GM21786 (cell line): ENCODE measurements at regions not wholly inside any gene's neighbourhood (a gene's known extent, or its start where the extent isn't known, plus 50 kb on each side); places are given as distances from the start of the nearest gene placed in this dataset.
"Not testable (repeated sequence)": the region's sequence is repeated elsewhere in the genome, so short reads cannot be mapped to it uniquely, and the experiment has no call there.

ENCODE experiments used
- ATAC-seq: cut with Tn5 transposase; IDR thresholded peaks from one replicate; pipeline ENCODE4 v1.9.1; 2021; ENCODE audit not compliant: unreplicated experiment

DNA sequence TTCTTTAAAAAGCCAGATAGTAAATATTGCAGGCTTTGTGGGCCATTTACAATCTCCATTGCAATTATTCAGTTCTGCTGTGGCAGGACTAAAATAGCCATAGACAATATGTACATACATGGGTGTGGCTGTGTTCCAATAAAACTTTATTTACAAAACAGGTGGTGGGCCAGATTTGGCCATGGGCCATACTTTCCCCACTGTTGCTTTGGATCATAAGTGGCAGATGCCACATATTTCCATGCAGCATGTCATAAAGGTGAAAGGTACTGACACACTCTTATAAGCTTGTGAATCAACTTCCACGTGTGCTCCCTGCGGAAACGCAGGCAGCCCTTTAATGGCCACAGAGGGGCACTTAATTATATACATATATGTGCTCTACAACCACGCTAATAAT is 244.4 kb upstream of the FOXN3 start:
- ATAC-seq, result no peak

DNA sequence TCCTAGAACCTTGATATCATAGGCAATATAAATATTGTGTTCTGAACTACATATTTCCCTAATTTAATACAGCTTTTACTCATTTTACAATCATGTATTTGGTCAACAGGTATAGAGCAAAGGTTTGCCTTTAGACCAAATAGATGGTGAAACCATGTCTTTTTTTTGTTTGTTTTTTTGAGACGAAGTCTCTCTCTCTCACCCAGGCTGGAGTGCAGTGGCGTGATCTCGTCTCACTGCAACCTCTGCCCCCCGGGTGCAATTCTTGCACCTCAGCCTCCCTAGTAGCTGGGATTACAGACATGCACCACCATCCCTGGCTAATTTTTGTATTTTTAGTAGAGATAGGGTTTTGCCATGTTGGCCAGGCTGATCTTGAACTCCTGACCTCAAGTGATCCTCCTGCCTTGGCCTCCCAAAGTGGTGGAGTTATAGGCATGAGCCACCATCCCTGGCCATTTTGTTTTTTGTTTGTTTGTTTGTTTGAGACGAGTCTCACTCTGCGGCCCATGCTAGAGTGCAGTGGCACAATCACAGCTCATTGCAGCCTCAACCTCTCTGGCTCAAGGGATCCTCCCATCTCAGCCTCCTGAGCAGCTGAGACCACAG is 243.7 kb upstream of the FOXN3 start:
- ATAC-seq, result not testable (repeated sequence)

- ATAC-seq, result no peak
These were observed 243.1 kb upstream of the FOXN3 start for GRCh38 chr14:89660166-89660565.

GRCh38 chr14:89658977-89659670 is 242.1 kb upstream of the FOXN3 start:
- ATAC-seq, result no peak

- ATAC-seq, result no peak
These were observed 240.0 kb upstream of the FOXN3 start for GRCh38 chr14:89657014-89657413.

DNA sequence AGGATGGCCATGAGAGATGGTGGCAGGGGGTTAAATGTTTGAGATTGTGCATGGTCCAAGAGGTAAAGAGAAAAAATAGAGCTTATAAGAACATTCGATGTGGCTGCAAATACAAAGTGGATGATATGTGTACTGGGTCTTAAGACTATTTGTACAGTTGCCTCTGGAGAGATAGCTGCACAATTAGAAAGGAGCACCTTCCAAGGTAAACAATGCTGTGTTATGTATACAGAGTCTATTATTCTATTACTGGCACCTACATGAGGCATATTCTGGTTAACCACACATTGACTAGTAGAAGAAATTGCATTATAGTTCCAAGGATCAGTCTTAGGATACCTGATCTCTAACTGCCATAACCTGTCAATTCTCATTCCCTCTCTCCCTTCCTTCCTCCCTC is 238.0 kb upstream of the FOXN3 start:
- no peak for ATAC-seq

DNA sequence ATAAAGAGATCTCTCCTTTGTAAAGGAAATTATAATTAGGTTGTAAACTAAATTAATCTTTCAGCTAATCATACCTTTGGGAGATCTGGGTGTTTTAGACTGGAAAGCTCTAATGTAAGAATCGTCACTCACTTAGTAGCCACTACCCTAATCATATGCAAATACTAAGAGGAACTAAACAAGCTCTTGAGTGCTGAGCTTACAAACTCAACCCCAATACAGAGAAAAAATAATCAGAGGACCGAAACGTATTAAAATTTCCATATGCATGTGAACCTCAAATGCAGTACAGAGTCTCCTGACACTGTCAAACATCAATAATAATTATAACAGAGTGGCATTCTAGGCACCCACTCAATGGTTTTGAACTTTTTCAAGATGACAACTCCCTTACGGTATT is 235.3 kb upstream of the FOXN3 start:
- no peak for ATAC-seq

DNA sequence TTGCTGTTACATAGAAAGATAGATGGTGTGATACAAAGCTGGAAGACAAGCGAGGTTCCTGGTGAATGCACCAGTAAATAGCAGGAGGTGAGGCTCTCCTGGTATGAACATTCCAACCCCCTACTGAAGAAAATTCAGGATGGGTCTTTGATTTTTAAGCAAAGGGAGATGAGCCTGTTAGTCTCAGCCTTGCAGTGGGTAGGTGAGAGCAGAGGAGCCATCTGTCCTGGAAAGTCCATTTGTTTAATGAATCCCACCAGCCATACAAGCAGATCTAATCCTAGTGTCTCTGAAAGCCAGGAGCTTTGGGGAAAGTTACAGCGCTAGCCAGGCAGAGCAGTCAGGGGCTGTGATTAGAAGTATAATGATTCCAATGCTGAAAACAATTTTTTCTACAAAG is 234.8 kb upstream of the FOXN3 start:
- no peak for ATAC-seq

GRCh38 chr14:89650077-89650978 is 233.3 kb upstream of the FOXN3 start:
- ATAC-seq, result no peak

DNA sequence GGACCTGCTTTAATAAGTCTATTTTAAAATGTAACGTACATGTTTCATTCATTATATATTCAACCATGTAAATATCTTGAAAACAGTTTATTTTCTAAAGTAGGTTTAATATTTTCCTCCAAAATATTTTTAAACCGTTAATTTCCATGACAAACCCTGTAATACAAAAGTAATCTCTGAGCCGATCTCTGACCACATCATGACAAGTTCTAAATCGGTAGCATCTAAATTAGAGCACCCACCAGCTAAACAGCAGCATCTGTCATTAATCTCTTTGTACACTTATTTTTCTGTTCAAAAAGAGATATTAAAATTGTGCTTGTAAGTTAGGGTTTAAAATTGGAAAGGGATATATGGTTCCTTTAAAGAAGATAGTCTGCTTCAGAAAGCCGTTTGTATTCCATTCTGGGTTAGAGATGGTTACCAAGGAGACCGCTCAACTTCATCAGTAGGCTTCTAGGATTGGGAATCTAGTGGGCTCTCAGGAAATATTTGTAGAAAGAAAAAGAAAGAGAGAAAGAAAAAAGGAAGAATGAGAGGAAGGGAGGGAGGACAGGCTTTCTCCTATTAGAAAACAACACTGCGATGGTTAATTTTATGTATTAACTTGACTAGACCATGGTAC is 232.5 kb upstream of the FOXN3 start:
- ATAC-seq, result no peak

DNA sequence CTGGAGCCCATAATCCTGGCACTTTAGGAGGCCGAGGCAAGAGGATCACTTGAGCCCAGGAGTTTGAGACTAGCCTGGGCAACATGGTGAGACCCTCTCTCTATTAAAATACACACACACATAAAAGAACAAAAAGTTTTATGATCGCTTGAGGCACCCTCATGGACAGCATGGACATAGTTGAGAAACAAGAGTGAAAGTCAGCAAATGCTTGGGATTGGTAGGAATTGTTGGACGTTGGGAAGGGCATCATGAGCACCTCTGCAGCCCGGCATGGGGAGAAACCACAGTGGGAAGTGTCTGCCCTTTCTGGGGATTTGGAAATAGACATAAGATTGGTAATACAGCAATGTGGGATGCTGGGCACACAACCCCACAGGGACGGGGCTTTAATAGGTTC is 231.9 kb upstream of the FOXN3 start:
- no peak for ATAC-seq

GRCh38 chr14:89648510-89648909 is 231.5 kb upstream of the FOXN3 start:
- ATAC-seq, result no peak

- ATAC-seq, result no peak
These were observed 229.9 kb upstream of the FOXN3 start for GRCh38 chr14:89646971-89647370.

GRCh38 chr14:89644641-89645040 is 227.6 kb upstream of the FOXN3 start:
- no peak for ATAC-seq

DNA sequence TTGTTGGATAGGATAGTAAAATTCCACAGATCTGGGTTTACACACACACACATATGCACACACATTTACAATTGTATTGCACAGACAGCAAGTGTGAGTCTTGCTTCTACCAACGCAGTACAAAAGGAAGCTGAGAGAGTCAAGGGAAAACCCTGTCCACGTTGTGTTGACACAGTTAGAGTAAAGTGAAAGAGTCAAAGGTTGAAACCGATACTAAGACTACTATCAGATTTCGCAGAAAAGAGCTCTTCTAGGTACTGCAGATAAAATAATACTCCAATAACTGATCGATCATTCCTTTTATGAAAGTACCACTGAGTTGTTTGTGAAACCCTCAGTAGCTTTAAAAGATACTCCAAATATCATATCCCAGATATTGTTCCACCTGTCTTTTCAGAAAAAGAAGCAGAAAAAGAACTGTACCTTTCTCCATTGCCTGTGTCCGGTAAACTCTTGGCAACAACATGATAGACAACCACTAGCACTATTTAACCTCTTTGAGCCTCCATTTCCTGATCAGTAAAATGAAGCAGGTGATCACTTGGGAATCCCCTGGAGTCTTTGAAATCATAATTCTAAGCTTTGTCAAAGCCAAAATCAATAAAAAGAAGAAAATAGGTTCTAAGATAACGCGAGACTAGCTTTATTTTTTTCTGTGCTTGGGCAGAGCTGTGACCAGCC is 224.6 kb upstream of the FOXN3 start:
- peak; percentile 100 for ATAC-seq

- no peak for ATAC-seq
These were observed 223.1 kb upstream of the FOXN3 start for GRCh38 chr14:89640141-89640540.

GRCh38 chr14:89639687-89640086 is 222.7 kb upstream of the FOXN3 start:
- ATAC-seq, result no peak

- no peak for ATAC-seq
These were observed 221.9 kb upstream of the FOXN3 start for GRCh38 chr14:89638891-89639290.

DNA sequence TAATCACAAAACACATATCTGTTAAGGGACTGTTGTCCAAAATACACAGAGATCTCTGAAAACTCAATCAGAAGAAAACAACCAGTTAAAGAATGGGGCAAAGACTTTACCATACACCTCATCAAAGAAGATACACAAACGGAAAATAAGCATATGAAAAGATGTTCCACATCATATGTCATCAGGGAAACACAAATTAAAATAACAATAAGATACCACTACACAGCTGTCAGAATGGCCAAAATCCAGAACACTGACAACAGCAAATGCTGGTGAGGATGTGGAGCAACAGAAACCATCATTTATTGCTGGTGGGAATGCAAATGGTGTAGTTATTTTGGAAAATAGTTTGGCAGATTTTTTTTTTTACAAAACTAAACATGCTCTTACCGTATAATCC is 220.5 kb upstream of the FOXN3 start:
- no peak for ATAC-seq

GRCh38 chr14:89635615-89636014 is 218.6 kb upstream of the FOXN3 start:
- ATAC-seq, result no peak

GRCh38 chr14:89634037-89634436 is 217.0 kb upstream of the FOXN3 start:
- no peak for ATAC-seq
